ENCODE measurements at regions not wholly inside any gene's neighbourhood (a gene's known extent, or its start where the extent isn't known, plus 50 kb on each side); places are given as distances from the start of the nearest gene placed in this dataset.

DNA sequence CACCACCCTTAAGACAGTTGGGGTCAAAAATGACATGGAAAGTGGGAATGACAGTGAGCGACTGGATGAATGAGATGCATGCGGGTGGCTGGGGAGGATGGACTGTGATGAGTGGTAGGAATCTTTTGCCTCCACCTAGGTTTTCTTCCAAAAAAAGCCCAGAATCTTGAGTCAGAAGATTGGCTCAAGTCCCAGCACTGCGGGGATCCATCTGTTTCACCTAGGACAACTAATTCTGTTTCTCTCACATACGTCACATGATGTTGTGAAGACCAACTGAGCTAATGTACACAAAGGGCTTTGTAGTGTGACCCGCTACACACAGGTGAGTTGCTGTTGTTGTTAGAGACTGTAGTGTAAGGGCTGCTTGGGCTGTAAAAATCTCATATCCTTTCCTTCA, 58.5 kb upstream of the SLC35B4 start:
- Histone ChIP-seq H3K9me3 (ENCODE audit: control insufficient read depth in 2 of 3, insufficient read depth in 1 of 3, low read length in 3 of 3) (no peaks in the 10 kb centered on the region), H3K9ac (ENCODE audit: low read length in 3 of 3) (no peak overlapping the region), H3K4me3 (ENCODE audit: low read length in 3 of 3) (no peak overlapping the region), H3K27ac (ENCODE audit: low read depth in 2 of 2, low read length in 2 of 2) (no peak overlapping the region), H3K4me1 (ENCODE audit: control insufficient read depth in 2 of 3, insufficient read depth in 2 of 3, low read depth in 1 of 3, low read length in 3 of 3) (peaks cover 0 to 16% (median 0%) of the 10 kb centered on the region in 3 donors), H3K27me3 (ENCODE audit: control insufficient read depth, insufficient read depth, low read length) (no peaks in the 10 kb centered on the region), H3K36me3 (ENCODE audit: control insufficient read depth in 2 of 3, insufficient read depth in 3 of 3, low read length in 3 of 3) (no peaks in the 10 kb centered on the region)
- intact Hi-C loops (cut with DNase I): no loop called here
- DNase-seq (no peak), FAIRE-seq (no peak)
- TF ChIP-seq, protein P1, sequence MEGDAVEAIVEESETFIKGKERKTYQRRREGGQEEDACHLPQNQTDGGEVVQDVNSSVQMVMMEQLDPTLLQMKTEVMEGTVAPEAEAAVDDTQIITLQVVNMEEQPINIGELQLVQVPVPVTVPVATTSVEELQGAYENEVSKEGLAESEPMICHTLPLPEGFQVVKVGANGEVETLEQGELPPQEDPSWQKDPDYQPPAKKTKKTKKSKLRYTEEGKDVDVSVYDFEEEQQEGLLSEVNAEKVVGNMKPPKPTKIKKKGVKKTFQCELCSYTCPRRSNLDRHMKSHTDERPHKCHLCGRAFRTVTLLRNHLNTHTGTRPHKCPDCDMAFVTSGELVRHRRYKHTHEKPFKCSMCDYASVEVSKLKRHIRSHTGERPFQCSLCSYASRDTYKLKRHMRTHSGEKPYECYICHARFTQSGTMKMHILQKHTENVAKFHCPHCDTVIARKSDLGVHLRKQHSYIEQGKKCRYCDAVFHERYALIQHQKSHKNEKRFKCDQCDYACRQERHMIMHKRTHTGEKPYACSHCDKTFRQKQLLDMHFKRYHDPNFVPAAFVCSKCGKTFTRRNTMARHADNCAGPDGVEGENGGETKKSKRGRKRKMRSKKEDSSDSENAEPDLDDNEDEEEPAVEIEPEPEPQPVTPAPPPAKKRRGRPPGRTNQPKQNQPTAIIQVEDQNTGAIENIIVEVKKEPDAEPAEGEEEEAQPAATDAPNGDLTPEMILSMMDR (IDR thresholded peaks at IDR 0.05; ENCODE audit: borderline replicate concordance, extremely low read depth, insufficient read depth): no peak

DNA sequence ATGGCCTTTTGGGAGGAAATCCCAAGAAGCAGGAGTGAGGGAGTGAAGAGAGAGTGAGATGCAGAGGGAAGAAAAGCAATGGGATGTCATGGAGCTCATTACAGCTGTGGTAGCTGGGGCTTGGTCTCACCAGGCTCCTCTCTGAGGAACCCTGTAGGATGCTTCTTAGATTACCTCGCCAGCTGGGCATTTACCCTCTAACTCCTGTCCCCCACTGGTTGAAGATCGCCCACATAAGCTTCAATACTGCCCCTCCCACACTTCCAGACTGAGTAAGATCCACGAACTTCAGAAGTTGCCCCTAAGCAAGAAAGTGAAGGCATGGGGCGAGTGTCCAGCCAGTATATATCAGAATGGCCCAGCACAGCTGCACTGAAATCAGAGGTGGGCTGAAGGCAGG, 58.1 kb upstream of the SLC35B4 start:
- Histone ChIP-seq H3K4me3 (ENCODE audit: low read length in 3 of 3) (no peak overlapping the region), H3K27ac (ENCODE audit: low read depth in 2 of 2, low read length in 2 of 2) (peak overlapping the region in 1 of 2 donors; percentile 12), H3K36me3 (ENCODE audit: control insufficient read depth in 2 of 3, insufficient read depth in 3 of 3, low read length in 3 of 3) (no peaks in the 10 kb centered on the region), H3K9me3 (ENCODE audit: control insufficient read depth in 2 of 3, insufficient read depth in 1 of 3, low read length in 3 of 3) (no peaks in the 10 kb centered on the region), H3K9ac (ENCODE audit: low read length in 3 of 3) (no peak overlapping the region), H3K4me1 (ENCODE audit: control insufficient read depth in 2 of 3, insufficient read depth in 2 of 3, low read depth in 1 of 3, low read length in 3 of 3) (peaks cover 0 to 16% (median 0%) of the 10 kb centered on the region in 3 donors), H3K27me3 (ENCODE audit: control insufficient read depth, insufficient read depth, low read length) (no peaks in the 10 kb centered on the region)
- TF ChIP-seq, protein P1 (IDR thresholded peaks at IDR 0.05; ENCODE audit: borderline replicate concordance, extremely low read depth, insufficient read depth): no peak
- FAIRE-seq (no peak), DNase-seq (no peak)
- intact Hi-C loops (cut with DNase I): no loop called here

DNA sequence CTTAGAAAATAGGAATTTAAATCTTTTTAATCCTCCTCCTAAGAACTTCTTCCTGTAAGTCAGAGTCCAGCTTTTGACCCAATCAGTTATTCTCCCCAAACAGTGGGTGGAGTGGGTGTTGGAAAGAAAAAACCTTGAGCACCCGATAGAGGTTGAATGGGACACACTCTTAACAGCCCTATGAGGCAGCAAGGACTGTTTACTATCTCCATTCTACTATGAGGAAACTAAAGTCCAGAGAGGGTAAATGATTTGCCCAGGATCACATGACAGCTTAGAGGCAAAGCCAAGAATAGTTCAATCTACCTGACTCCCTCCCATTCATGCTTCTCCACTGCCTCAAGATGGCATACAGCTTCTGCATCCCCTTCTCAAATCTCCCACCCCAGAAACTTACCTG, 57.6 kb upstream of the SLC35B4 start:
- H3K36me3 ChIP-seq (ENCODE audit: control insufficient read depth in 2 of 3, insufficient read depth in 3 of 3, low read length in 3 of 3): no peaks in the 10 kb centered on the region
- H3K27ac ChIP-seq (ENCODE audit: low read depth in 2 of 2, low read length in 2 of 2): peak overlapping the region in 1 of 2 donors; percentile 18
- DNase-seq (peak in 1 of 5 donors; percentile 29), FAIRE-seq (no peak)
- H3K9me3 ChIP-seq (ENCODE audit: control insufficient read depth in 2 of 3, insufficient read depth in 1 of 3, low read length in 3 of 3): no peaks in the 10 kb centered on the region
- H3K27me3 ChIP-seq (ENCODE audit: control insufficient read depth, insufficient read depth, low read length): no peaks in the 10 kb centered on the region
- H3K4me1 ChIP-seq (ENCODE audit: control insufficient read depth in 2 of 3, insufficient read depth in 2 of 3, low read depth in 1 of 3, low read length in 3 of 3): peaks cover 0 to 16% (median under 1%) of the 10 kb centered on the region in 3 donors
- peak overlapping the region in 1 of 3 donors; percentile 11 for H3K4me3 ChIP-seq (ENCODE audit: low read length in 3 of 3)
- intact Hi-C loops (cut with DNase I): no loop called here
- TF ChIP-seq, protein P1 (IDR thresholded peaks at IDR 0.05; ENCODE audit: borderline replicate concordance, extremely low read depth, insufficient read depth): no peak
- no peak overlapping the region for H3K9ac ChIP-seq (ENCODE audit: low read length in 3 of 3)

DNA sequence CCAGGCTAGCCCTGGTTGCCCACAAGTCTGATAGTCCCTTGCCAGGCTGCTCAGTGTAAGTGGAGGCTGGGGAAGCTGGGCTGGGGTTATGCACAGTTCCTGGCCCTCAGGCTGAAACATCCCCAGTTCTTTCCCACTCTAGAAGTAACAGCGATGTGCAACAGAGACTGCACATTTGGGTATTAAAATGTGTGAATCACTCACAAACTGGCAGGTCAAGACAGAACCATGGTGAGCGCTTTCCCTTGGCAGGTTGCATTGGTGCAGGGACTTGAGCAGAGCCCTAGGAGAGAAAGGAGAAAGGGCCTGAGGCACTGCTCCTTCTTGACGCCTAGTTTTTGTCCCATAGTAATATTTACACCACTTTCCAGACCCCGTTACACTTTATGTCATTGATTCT, 56.1 kb upstream of the SLC35B4 start:
- TF ChIP-seq, protein P1 (IDR thresholded peaks at IDR 0.05; ENCODE audit: borderline replicate concordance, extremely low read depth, insufficient read depth): no peak
- no peak for DNase-seq
- Histone ChIP-seq H3K9me3 (ENCODE audit: control insufficient read depth in 2 of 3, insufficient read depth in 1 of 3, low read length in 3 of 3) (no peaks in the 10 kb centered on the region), H3K36me3 (ENCODE audit: control insufficient read depth in 2 of 3, insufficient read depth in 3 of 3, low read length in 3 of 3) (no peaks in the 10 kb centered on the region), H3K4me3 (ENCODE audit: low read length in 3 of 3) (no peak overlapping the region), H3K4me1 (ENCODE audit: control insufficient read depth in 2 of 3, insufficient read depth in 2 of 3, low read depth in 1 of 3, low read length in 3 of 3) (peaks cover 0 to 16% (median 4%) of the 10 kb centered on the region in 3 donors), H3K9ac (ENCODE audit: low read length in 3 of 3) (no peak overlapping the region), H3K27me3 (ENCODE audit: control insufficient read depth, insufficient read depth, low read length) (no peaks in the 10 kb centered on the region), H3K27ac (ENCODE audit: low read depth in 2 of 2, low read length in 2 of 2) (no peak overlapping the region)
- intact Hi-C loops (cut with DNase I): no loop called here
- FAIRE-seq: no peak
